ENCODE measurements at regions not wholly inside any gene's neighbourhood (a gene's known extent, or its start where the extent isn't known, plus 50 kb on each side); places are given as distances from the start of the nearest gene placed in this dataset.

DNA sequence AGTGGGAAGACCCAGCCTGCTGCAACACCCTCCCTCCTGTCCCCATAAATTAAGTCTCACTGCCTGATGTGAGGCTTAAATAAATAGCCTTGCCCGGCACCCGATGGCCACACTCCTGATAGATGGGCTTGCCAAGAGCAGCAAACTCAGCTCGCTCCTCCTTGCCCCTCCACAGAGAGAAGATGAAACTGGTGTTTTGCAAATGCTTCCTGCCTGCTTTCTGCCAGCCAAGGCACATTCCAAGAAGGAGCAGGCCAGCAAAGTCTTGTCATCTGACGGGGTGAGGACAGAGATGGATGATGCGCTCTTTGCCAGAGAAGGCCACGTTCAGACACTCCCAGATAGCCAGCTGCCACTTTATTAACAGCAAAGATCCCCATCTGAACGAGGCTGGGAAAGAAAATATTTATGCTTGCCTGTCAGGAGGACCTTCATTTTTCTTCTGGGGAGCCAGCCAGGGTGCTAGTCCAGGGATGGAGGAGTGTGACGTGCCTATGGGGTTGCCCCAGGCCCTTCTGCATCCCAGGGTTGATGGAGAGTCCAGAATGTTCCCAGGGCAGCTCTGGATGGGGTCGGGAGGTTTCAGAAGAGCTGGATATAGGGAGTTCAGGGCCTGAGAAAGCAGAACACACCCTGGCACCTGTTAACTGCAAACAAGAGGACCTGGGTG lies 265.4 kb downstream of the FOXD2 start:
- no peak for DNase-seq (ENCODE audit: low spot score)

DNA sequence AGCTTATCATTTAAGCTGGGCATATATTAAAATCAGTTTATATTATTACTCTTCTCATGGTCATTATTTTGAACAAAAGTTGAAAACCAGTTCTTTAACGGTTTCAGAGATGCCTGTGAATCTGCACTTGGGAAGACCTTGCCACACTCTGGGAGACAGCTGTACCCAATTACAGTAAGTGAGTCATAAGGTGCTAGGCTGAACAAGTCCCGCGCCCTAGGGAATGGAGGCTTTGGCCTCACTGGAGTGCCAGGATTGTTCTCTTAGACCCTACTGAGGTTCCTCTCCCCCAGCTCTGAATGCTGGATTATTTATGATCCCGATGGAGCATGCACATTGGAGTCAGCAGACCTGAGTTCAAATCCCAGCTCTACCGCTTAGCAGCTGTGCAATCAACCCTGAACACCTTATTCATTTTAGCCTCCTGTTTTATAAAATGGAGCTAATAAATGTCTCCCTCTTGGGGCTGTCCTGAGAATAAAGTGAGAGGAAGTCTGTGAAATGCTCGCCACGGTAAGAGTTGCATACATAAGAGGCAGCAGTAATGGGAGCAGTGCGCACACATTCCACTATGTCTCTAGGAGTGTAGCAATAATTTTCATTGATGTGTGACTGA lies 266.2 kb downstream of the FOXD2 start:
- no peak for DNase-seq (ENCODE audit: low spot score)

DNA sequence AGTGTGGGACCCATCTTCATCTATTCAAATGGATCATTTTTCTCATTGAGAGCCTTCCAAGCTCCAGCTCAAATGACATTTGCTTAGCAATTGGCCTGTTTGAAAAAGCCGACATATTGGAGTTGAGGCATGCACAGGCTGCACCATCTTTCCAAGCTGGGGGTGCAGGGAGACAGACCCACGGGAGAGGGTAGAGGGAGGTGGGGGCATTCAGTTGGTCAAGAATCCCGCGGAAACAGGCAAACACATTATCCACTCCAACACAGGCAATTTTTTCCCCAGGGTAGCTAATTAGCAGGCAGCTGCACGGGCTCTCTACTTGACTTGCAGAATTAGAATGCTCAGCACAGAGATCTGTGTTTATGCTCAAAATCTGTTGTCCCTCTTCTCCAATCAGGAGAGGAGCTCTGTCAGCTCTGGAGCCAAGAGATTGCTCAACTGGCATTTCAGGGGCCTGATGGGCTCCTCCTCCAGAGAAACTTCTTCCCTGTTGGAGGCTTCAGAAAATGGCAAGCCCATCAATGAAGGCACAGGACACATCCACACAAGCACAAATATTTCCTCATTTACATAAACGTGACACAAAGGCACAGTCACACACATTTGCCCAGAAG lies 267.8 kb downstream of the FOXD2 start:
- no peak for DNase-seq (ENCODE audit: low spot score)

DNA sequence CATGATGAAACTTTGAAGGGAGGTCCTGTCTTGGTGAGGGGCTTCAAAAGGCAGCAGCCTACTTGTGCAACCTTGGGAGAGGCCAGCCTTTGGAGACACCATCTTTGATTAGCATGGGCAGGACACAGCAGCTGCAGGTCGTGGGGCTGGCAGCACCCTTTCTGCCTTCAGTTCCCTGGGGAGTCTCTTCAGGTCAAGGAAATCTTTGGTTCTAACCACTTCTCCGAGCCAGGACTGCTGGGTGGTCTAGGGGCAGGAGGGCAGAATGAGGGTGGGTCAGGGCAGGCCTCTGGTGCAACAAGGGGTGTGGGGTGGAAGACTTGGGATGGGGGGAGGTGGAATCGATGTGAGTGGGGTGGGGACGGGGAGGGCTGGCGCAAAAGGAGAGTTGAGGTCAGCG lies 269.7 kb downstream of the FOXD2 start:
- DNase-seq (ENCODE audit: low spot score): no peak

DNA sequence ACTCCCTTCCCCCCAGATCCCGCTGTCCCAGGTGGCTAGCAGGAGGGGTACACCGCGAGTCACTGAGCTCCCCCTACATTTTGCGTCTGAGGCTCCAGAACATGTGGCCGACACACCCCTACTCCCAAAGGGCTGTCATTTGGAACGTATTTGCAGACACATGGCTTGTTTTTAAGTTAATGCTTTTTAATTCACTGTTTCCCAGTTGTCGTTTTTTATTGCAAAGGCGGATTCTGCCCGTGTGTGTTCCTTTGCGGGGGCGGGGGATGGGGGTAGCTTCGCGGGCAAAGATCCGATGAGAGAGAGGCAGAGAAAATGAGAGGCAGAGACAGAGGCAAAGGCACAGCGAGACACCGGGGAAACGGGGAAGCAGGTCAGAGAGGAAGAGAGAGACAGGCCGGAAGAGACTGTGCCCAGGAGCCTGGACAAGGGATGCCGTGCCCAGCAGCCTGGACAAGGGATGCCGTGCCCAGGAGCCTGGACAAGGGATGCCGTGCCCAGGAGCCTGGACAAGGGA lies 270.2 kb downstream of the FOXD2 start:
- DNase-seq (ENCODE audit: low spot score): no peak

DNA sequence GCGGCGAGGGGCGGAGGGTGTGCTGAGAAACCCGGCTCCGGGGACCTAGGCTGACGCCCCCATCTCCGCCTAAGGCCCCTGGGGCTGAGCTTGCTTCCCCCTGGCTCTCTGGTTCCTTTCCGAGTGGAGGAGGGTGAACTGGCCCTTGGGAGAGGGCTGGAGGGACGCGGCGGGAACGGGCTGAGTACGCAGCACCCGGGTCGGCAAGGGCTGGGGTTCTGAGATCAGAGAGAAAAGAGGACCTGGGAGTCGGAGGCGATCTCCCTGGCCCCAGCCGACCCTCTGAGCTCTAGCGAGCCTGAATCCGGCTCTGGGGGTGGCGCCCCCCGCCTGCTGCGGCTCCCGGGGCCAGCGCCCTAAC lies 270.8 kb downstream of the FOXD2 start:
- no peak for DNase-seq (ENCODE audit: low spot score)

DNA sequence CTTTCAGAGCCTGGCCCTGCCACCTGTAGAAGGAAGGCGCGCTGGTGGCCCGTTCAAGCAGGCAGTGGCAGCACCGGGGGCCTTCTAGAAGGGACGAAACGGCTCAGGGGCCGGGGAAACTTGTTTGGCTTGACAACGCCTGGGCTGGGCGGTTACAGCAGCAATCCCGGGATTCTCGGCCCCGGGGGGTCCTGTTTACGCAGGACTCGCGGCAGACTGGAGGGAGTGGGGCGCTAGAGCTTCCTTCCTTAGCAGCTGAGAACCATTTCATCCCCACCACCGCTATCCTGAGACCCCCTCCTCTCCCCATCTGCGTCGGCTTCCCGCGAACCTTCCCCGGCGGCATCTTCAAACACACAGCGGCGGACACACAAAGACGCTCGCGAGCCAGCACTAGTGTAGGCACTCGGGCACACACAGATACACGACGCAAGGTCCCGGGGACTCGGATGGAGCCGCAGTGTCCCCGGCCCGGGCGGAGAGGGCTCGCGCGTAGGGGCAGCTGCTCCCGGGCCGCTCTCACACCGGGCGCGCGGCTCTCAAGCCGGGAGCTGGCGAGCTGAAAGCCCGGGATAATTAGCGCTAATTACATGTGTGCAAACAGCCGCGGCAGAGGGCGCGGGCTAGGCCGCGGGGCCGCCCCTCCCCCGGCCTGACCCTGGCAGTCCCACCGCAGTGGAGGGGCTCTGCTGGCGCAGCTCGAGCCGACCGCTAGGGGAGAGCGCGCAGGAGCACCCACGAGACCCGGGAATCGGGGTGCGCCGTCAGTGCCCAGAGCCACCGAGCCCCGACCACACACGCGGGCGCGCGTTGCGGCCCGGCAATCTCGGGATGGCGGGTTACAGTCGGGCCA lies 271.4 kb downstream of the FOXD2 start:
- no peak for DNase-seq (ENCODE audit: low spot score)

DNA sequence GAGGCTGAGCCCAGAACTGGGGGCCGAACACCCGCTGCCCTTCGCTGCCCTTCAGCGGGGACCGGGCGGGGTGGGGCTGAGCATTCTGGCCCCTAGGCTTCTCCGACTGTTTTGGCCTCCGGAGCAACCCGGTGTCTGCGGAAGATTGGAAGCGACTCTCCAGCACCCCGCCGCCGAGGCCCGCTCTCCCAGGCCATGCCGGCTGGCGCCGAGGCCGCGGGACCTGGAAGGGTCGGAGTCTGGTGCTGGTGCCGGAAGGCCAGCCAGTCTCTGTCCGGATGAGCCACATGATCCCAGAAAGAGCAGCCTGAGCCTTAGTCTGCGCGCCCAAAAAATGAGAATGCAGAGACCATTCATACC lies 272.0 kb downstream of the FOXD2 start:
- DNase-seq (ENCODE audit: low spot score): no peak

DNA sequence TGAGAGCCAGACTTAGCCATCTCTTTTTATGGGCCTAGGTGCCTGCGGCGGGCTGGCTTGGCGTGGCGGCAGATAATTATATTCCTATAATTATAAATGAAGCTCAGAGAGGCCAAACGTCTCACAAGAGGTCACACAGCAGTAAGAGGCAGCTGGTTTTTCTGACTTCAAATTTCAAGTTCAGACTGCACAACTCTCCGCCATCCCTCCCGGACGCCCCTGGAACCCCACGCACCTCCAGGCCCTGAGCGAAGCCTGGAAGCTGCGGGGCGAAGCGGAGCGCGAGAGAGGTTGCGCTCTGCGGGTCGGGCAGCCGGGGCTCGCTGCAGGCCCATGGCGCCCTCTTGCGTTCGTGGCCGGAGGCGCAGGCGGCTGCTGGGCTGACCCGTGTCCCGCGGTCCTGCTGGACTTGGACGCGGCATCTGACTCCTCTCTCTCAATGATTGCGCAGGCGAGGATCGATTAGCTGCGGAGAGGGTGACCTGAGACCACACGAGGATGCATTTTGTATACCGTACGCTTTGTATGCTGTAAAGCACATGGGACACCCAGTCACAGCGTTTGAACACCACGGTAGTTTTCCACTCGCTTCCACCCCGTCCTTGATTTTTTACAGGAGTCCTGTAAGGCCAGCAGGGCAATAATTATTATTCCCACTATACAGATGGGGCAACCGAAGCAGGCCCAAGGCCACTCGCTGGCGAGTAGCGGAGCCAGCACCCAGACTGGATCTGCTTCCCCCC lies 272.7 kb downstream of the FOXD2 start:
- DNase-seq (ENCODE audit: low spot score): peak; percentile 40

Data from hematopoietic multipotent progenitor cell treated with erythropoietin and hydrocortisone succinate and interleukin-3 and kit ligand, for 15 days (in vitro differentiated cells).